Neuron (in vitro differentiated cells): ENCODE measurements at regions not wholly inside any gene's neighbourhood (a gene's known extent, or its start where the extent isn't known, plus 50 kb on each side); places are given as distances from the start of the nearest gene placed in this dataset.

Experiments used
- H2AFZ ChIP-seq: one replicate; pipeline ENCODE4 v1.6.1; 2013; ENCODE audit warnings: low read depth, mild to moderate bottlenecking, inconsistent platforms, low read length, moderate library complexity
- H3K27me3 ChIP-seq: one replicate; pipeline ENCODE4 v1.6.1; 2013; ENCODE audit warnings: low read length; ENCODE audit not compliant: insufficient read depth
- H3K36me3 ChIP-seq: one replicate; pipeline ENCODE4 v1.6.1; 2013; ENCODE audit warnings: low read length; ENCODE audit not compliant: insufficient read depth
- H3K4me1 ChIP-seq: one replicate; pipeline ENCODE4 v1.6.1; 2013; ENCODE audit warnings: low read length; ENCODE audit not compliant: insufficient read depth
- H3K4me3 ChIP-seq: 2 replicates; pipeline ENCODE4 v1.5.1; 2013; ENCODE audit warnings: mild to moderate bottlenecking, low read length, moderate library complexity
- H3K9me3 ChIP-seq: one replicate; pipeline ENCODE4 v1.6.1; 2013; ENCODE audit warnings: low read length

DNA sequence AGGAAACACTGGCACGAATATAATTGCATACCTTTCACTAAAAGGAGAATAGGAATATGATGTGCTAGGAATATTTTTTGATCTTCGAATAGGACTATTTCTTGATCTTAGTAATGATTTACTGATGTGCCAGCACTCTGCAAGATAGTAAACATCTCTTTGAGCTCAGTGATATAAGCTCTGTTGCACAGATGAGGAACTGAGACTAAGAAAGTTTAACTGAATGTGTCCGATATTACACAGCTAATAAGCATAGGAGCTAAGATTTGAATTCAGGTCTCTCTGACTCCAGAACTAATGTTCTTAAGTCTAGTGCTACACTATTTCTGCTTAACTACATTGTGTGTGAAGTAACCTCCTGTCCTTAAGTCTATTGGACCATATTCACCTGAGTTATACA lies 98.4 kb upstream of the PTPRZ1 start:
- Histone ChIP-seq H3K27me3 (no peaks in the 10 kb centered on the region), H3K9me3 (no peaks in the 10 kb centered on the region), H3K4me3 (no peak overlapping the region), H3K4me1 (no peaks in the 10 kb centered on the region), H3K36me3 (no peaks in the 10 kb centered on the region), H2AFZ (no peak overlapping the region)

- H2AFZ ChIP-seq: no peak overlapping the region
- H3K9me3 ChIP-seq: no peaks in the 10 kb centered on the region
- no peaks in the 10 kb centered on the region for H3K36me3 ChIP-seq
- no peaks in the 10 kb centered on the region for H3K4me1 ChIP-seq
- H3K27me3 ChIP-seq: no peaks in the 10 kb centered on the region
- H3K4me3 ChIP-seq: no peak overlapping the region
Measured at GRCh38 chr7:121766676-121767075, 106.3 kb upstream of the PTPRZ1 start.

DNA sequence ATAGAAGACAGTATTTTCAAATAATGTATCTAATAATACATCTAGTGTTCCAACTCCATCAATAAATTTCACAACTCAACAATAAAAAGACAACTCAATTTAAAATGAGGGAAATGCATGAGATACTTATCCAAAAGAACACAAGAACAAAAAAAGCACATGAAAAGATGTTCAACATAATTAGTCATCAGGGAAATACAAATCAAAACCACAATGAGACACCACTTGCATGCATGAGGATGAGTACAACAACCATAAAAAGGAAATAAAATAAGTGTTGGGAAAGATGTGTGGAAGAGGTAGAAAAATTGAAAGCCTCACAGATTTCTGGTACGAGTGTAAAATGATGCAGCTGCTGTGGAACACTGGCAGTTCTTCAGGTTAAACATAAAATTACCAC lies 111.6 kb upstream of the PTPRZ1 start:
- Histone ChIP-seq H3K36me3 (no peaks in the 10 kb centered on the region), H3K4me3 (no peak overlapping the region), H3K4me1 (peaks cover 4% of the 10 kb centered on the region), H3K27me3 (no peaks in the 10 kb centered on the region), H3K9me3 (no peaks in the 10 kb centered on the region), H2AFZ (no peak overlapping the region)

GRCh38 chr7:121755818-121756552 lies 117.0 kb upstream of the PTPRZ1 start:
- Histone ChIP-seq H3K36me3 (no peaks in the 10 kb centered on the region), H3K4me3 (peak overlapping the region; percentile 11)

GRCh38 chr7:121755286-121755685 lies 117.7 kb upstream of the PTPRZ1 start:
- Histone ChIP-seq H3K9me3 (no peaks in the 10 kb centered on the region), H3K36me3 (no peaks in the 10 kb centered on the region), H3K4me3 (no peak overlapping the region), H2AFZ (peak overlapping the region; percentile 3), H3K4me1 (peaks cover 16% of the 10 kb centered on the region), H3K27me3 (no peaks in the 10 kb centered on the region)

More at GRCh38 chr7:121755818-121756552, 117.0 kb upstream of the PTPRZ1 start:
- H3K27me3 ChIP-seq: no peaks in the 10 kb centered on the region
- no peaks in the 10 kb centered on the region for H3K9me3 ChIP-seq
- H2AFZ ChIP-seq: peak overlapping the region; percentile 3
- peaks cover 16% of the 10 kb centered on the region for H3K4me1 ChIP-seq

DNA sequence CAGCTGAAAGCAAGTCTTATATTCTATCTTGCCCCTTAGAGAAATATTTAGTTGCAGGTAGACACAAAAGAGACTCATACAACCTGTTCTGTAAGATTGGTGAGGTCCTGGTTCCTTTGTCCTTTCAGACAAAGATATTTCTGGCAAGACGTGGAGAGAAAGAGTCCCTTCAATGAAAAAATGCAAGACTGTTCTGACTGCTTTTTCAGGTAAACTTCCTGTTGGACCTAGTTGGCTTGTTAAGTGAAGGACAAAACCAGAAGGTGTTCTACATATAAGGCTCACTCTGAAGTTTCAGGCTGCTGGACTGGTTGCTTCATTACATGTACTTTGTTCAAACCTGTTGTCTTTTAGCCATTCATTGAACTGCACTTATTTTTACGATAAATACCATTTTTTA lies 119.0 kb upstream of the PTPRZ1 start:
- no peaks in the 10 kb centered on the region for H3K27me3 ChIP-seq

DNA sequence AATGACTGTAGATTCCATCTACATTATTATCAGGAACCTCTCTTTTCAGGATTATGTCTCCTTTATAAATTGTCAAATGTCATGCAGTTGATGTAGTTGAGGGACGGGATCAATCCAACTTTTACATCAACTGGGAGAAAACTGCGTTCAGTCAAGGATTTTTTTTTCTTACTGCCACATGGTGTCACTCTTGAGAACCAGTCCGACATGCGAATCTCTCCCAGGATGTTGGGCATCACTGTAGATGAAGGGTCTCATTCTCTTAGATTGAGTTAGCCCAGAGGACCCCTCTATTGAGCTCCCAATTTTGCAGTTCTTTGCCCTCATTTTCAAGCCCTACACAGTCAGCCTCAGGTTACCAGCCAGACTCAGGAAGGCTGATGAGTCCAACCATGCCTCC lies 120.3 kb upstream of the PTPRZ1 start:
- Histone ChIP-seq H3K4me3 (no peak overlapping the region), H3K27me3 (no peaks in the 10 kb centered on the region), H3K36me3 (no peaks in the 10 kb centered on the region), H2AFZ (no peak overlapping the region), H3K9me3 (no peaks in the 10 kb centered on the region), H3K4me1 (peaks cover 18% of the 10 kb centered on the region)

More for the DNA sequence above, 119.0 kb upstream of the PTPRZ1 start:
- Histone ChIP-seq H3K36me3 (no peaks in the 10 kb centered on the region), H3K9me3 (no peaks in the 10 kb centered on the region), H3K4me1 (peaks cover 16% of the 10 kb centered on the region), H3K4me3 (no peak overlapping the region), H2AFZ (no peak overlapping the region)

DNA sequence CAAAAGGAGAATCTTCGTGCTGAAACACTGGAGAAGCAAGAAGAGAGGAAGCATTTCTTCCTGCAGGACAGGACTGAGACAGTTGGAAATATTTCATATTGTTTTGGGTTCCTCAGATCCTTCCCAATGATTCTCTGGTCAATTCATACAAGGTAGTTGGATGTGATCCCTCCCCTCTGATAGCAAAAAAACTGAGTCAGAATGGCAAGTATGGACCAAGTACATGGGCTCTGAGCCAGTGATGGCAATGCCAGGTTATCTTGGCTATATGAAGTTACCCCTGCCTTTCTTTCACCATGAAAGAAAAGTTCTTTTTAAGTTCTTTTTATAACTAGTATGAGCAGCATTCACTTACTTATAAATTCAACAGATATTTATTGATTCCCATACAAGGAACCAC lies 124.4 kb upstream of the PTPRZ1 start:
- no peak overlapping the region for H2AFZ ChIP-seq
- no peaks in the 10 kb centered on the region for H3K36me3 ChIP-seq
- no peaks in the 10 kb centered on the region for H3K9me3 ChIP-seq
- H3K4me3 ChIP-seq: no peak overlapping the region
- peaks cover 2% of the 10 kb centered on the region for H3K4me1 ChIP-seq
- H3K27me3 ChIP-seq: no peaks in the 10 kb centered on the region

GRCh38 chr7:121745856-121746255 lies 127.1 kb upstream of the PTPRZ1 start:
- no peak overlapping the region for H3K4me3 ChIP-seq
- no peaks in the 10 kb centered on the region for H3K9me3 ChIP-seq
- no peaks in the 10 kb centered on the region for H3K27me3 ChIP-seq
- peaks cover 2% of the 10 kb centered on the region for H3K4me1 ChIP-seq
- no peak overlapping the region for H2AFZ ChIP-seq
- H3K36me3 ChIP-seq: no peaks in the 10 kb centered on the region

DNA sequence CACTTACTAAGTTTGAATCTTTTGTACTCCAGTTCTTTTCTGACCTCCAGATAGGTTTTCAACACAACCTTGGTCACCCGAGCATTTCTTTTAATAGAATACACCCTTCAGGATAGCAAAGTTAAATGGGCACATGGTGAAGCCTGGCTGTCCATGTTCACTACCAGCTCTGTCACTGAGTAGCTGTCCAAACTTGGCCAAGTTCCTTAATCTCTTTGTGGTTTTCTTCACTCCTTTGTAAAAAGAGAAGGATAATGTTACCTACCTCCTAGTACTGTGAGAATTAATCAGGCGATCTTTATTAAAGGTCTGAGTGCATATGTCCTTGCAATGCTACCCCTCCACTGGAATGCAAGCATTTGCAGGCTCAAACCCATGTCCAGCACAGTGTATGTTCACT lies 128.1 kb upstream of the PTPRZ1 start:
- Histone ChIP-seq H3K4me1 (peaks cover 2% of the 10 kb centered on the region), H3K4me3 (no peak overlapping the region)

GRCh38 chr7:121744319-121744718 lies 128.6 kb upstream of the PTPRZ1 start:
- Histone ChIP-seq H3K9me3 (no peaks in the 10 kb centered on the region), H3K4me1 (peaks cover 3% of the 10 kb centered on the region), H3K36me3 (no peaks in the 10 kb centered on the region), H3K27me3 (no peaks in the 10 kb centered on the region), H2AFZ (no peak overlapping the region), H3K4me3 (no peak overlapping the region)

More for the DNA sequence above, 128.1 kb upstream of the PTPRZ1 start:
- Histone ChIP-seq H3K36me3 (no peaks in the 10 kb centered on the region), H2AFZ (no peak overlapping the region), H3K27me3 (no peaks in the 10 kb centered on the region), H3K9me3 (no peaks in the 10 kb centered on the region)

- Histone ChIP-seq H3K4me1 (peaks cover 4% of the 10 kb centered on the region), H2AFZ (no peak overlapping the region), H3K36me3 (no peaks in the 10 kb centered on the region), H3K4me3 (no peak overlapping the region), H3K27me3 (no peaks in the 10 kb centered on the region), H3K9me3 (no peaks in the 10 kb centered on the region)
Measured at GRCh38 chr7:121741896-121742295, 131.1 kb upstream of the PTPRZ1 start.

- H2AFZ ChIP-seq: peak overlapping the region; percentile 80
- no peaks in the 10 kb centered on the region for H3K27me3 ChIP-seq
- H3K9me3 ChIP-seq: no peaks in the 10 kb centered on the region
- H3K36me3 ChIP-seq: no peaks in the 10 kb centered on the region
- H3K4me3 ChIP-seq: no peak overlapping the region
- peaks cover 4% of the 10 kb centered on the region for H3K4me1 ChIP-seq
Measured at GRCh38 chr7:121739465-121739864, 133.5 kb upstream of the PTPRZ1 start.

- H3K4me1 ChIP-seq: no peaks in the 10 kb centered on the region
- H3K9me3 ChIP-seq: peaks cover 3% of the 10 kb centered on the region
- H3K4me3 ChIP-seq: no peak overlapping the region
- no peaks in the 10 kb centered on the region for H3K36me3 ChIP-seq
- no peaks in the 10 kb centered on the region for H3K27me3 ChIP-seq
- H2AFZ ChIP-seq: no peak overlapping the region
Measured at GRCh38 chr7:121730869-121731268, 142.1 kb upstream of the PTPRZ1 start.
